ENCODE measurements at regions not wholly inside any gene's neighbourhood (a gene's known extent, or its start where the extent isn't known, plus 50 kb on each side); places are given as distances from the start of the nearest gene placed in this dataset.

GRCh38 chr3:171940151-171940649 lies 97.1 kb downstream of the TMEM212 start:
- Histone ChIP-seq H3K4me3 (no peak overlapping the region), H3K9me3 (no peaks in the 10 kb centered on the region), H3K27me3 (no peaks in the 10 kb centered on the region), H3K4me1 (peaks cover 0 to 7% (median 0%) of the 10 kb centered on the region in 4 donors), H3K27ac (no peak overlapping the region), H3K36me3 (no peaks in the 10 kb centered on the region)
- ATAC-seq, result no peak
- WGBS (ENCODE audit: insufficient coverage, low coverage, low lambda C conversion rate, missing lambda C conversion rate), result 75% methylated on average over 3 of the region's 4 CpGs
- DNase-seq, result no peak
- intact Hi-C loops (cut with DNase I), result no loop called here
- TF ChIP-seq CTCF (IDR thresholded peaks at IDR 0.05) (no peak), POLR2A (IDR thresholded peaks at IDR 0.05) (no peak)

GRCh38 chr3:171943262-171944117 lies 95.9 kb upstream of the FNDC3B start:
- Histone ChIP-seq H3K27ac (no peak overlapping the region), H3K9me3 (no peaks in the 10 kb centered on the region), H3K36me3 (no peaks in the 10 kb centered on the region), H3K4me1 (no peaks in the 10 kb centered on the region), H3K27me3 (no peaks in the 10 kb centered on the region), H3K4me3 (no peak overlapping the region)
- ATAC-seq, result no peak
- DNase-seq, result no peak
- TF ChIP-seq CTCF (IDR thresholded peaks at IDR 0.05), result no peak
- no peak for TF ChIP-seq POLR2A (IDR thresholded peaks at IDR 0.05)
- intact Hi-C loops (cut with DNase I), result no loop called here
- WGBS (ENCODE audit: insufficient coverage, low coverage, low lambda C conversion rate, missing lambda C conversion rate), result 92% methylated on average over 12 of the region's 17 CpGs

- Histone ChIP-seq H3K27me3 (no peaks in the 10 kb centered on the region), H3K4me3 (no peak overlapping the region), H3K9me3 (no peaks in the 10 kb centered on the region), H3K4me1 (no peaks in the 10 kb centered on the region), H3K27ac (no peak overlapping the region), H3K36me3 (no peaks in the 10 kb centered on the region)
- DNase-seq (no peak), ATAC-seq (peak; percentile 32 to 59 (median 50))
- TF ChIP-seq POLR2A (IDR thresholded peaks at IDR 0.05) (no peak), CTCF (IDR thresholded peaks at IDR 0.05) (no peak)
- WGBS (ENCODE audit: insufficient coverage, low coverage, low lambda C conversion rate, missing lambda C conversion rate), result 28% methylated on average over 6 of the region's 6 CpGs
- intact Hi-C loops (cut with DNase I), result no loop called here
Observed at GRCh38 chr3:171944118-171945016, 95.0 kb upstream of the FNDC3B start.

DNA sequence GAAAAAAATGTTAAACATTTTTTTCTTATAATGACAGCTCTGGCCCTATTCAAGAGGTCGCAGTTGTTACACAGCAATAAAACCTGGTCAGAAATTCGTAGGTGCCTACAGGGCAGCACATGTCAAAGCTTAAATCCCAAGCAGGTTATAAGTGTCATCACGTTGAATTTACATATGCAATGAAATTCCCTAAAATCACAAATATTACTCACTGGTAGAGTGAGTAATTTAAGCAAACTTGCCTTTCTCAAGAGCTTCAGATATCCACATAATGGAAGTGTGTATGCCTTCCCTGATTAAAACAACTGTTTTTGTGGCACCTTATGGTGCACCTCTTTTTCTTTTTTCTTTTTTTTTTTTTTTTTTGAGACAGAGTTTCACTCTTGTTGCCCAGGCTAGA lies 90.7 kb upstream of the FNDC3B start:
- no peak for ATAC-seq
- WGBS (ENCODE audit: insufficient coverage, low coverage, low lambda C conversion rate, missing lambda C conversion rate), result 67% methylated on average over 3 of the region's 3 CpGs

More for the DNA sequence above, 90.7 kb upstream of the FNDC3B start:
- Histone ChIP-seq H3K27me3 (no peaks in the 10 kb centered on the region), H3K9me3 (no peaks in the 10 kb centered on the region), H3K4me1 (no peaks in the 10 kb centered on the region), H3K27ac (no peak overlapping the region), H3K36me3 (no peaks in the 10 kb centered on the region), H3K4me3 (no peak overlapping the region)
- TF ChIP-seq CTCF (IDR thresholded peaks at IDR 0.05) (no peak), POLR2A (IDR thresholded peaks at IDR 0.05) (no peak)
- intact Hi-C loops (cut with DNase I), result no loop called here
- no peak for DNase-seq
